ENCODE measurements at regions not wholly inside any gene's neighbourhood (a gene's known extent, or its start where the extent isn't known, plus 50 kb on each side); places are given as distances from the start of the nearest gene placed in this dataset.
A peak's percentile ranks its signal among the peaks of the same experiment; 100 is the strongest.

GRCh38 chr2:38158378-38159118 lies 82.6 kb upstream of the CYP1B1 start:
- TF ChIP-seq POLR2A (IDR thresholded peaks at IDR 0.05; ENCODE audit: low read depth, low read length), result no peak
- FAIRE-seq (no peak), DNase-seq (ENCODE audit: insufficient read length, low spot score) (no peak)

GRCh38 chr2:38156436-38156835 lies 80.5 kb upstream of the CYP1B1 start:
- DNase-seq (ENCODE audit: insufficient read length, low spot score) (no peak), FAIRE-seq (no peak)
- no peak for TF ChIP-seq POLR2A (IDR thresholded peaks at IDR 0.05; ENCODE audit: low read depth, low read length)

GRCh38 chr2:38155015-38155414 lies 79.1 kb upstream of the CYP1B1 start:
- no peak for TF ChIP-seq POLR2A (IDR thresholded peaks at IDR 0.05; ENCODE audit: low read depth, low read length)
- FAIRE-seq, result no peak
- no peak for DNase-seq (ENCODE audit: insufficient read length, low spot score)

GRCh38 chr2:38154395-38154794 lies 78.4 kb upstream of the CYP1B1 start:
- FAIRE-seq (no peak), DNase-seq (ENCODE audit: insufficient read length, low spot score) (no peak)
- TF ChIP-seq POLR2A (IDR thresholded peaks at IDR 0.05; ENCODE audit: low read depth, low read length), result no peak

GRCh38 chr2:38153476-38154135 lies 77.7 kb upstream of the CYP1B1 start:
- FAIRE-seq, result no peak
- no peak for TF ChIP-seq POLR2A (IDR thresholded peaks at IDR 0.05; ENCODE audit: low read depth, low read length)
- no peak for DNase-seq (ENCODE audit: insufficient read length, low spot score)

- DNase-seq (ENCODE audit: insufficient read length, low spot score) (no peak), FAIRE-seq (no peak)
- TF ChIP-seq POLR2A (IDR thresholded peaks at IDR 0.05; ENCODE audit: low read depth, low read length), result no peak
These were observed 77.0 kb upstream of the CYP1B1 start for GRCh38 chr2:38152913-38153312.

- no peak for TF ChIP-seq POLR2A (IDR thresholded peaks at IDR 0.05; ENCODE audit: low read depth, low read length)
- FAIRE-seq (no peak), DNase-seq (ENCODE audit: insufficient read length, low spot score) (no peak)
These were observed 76.1 kb upstream of the CYP1B1 start for GRCh38 chr2:38152035-38152434.

- no peak for TF ChIP-seq POLR2A (IDR thresholded peaks at IDR 0.05; ENCODE audit: low read depth, low read length)
- FAIRE-seq (no peak), DNase-seq (ENCODE audit: insufficient read length, low spot score) (no peak)
These were observed 73.6 kb upstream of the CYP1B1 start for GRCh38 chr2:38149531-38149930.

- no peak for TF ChIP-seq POLR2A (IDR thresholded peaks at IDR 0.05; ENCODE audit: low read depth, low read length)
- FAIRE-seq (peak; percentile 30), DNase-seq (ENCODE audit: insufficient read length, low spot score) (no peak)
These were observed 72.5 kb upstream of the CYP1B1 start for GRCh38 chr2:38148501-38148900.

- DNase-seq (ENCODE audit: insufficient read length, low spot score) (no peak), FAIRE-seq (no peak)
- TF ChIP-seq POLR2A (IDR thresholded peaks at IDR 0.05; ENCODE audit: low read depth, low read length), result no peak
These were observed 71.6 kb upstream of the CYP1B1 start for GRCh38 chr2:38147333-38148121.

- TF ChIP-seq POLR2A (IDR thresholded peaks at IDR 0.05; ENCODE audit: low read depth, low read length), result no peak
- DNase-seq (ENCODE audit: insufficient read length, low spot score) (peak; percentile 70), FAIRE-seq (peak; percentile 100)
These were observed 71.0 kb upstream of the CYP1B1 start for GRCh38 chr2:38146907-38147307.

GRCh38 chr2:38146275-38146906 lies 70.4 kb upstream of the CYP1B1 start:
- FAIRE-seq (no peak), DNase-seq (ENCODE audit: insufficient read length, low spot score) (peak; percentile 47)
- no peak for TF ChIP-seq POLR2A (IDR thresholded peaks at IDR 0.05; ENCODE audit: low read depth, low read length)

GRCh38 chr2:38145236-38145635 lies 69.3 kb upstream of the CYP1B1 start:
- FAIRE-seq, result no peak

GRCh38 chr2:38142627-38143026 lies 66.7 kb upstream of the CYP1B1 start:
- DNase-seq (ENCODE audit: insufficient read length, low spot score), result no peak
- no peak for TF ChIP-seq POLR2A (IDR thresholded peaks at IDR 0.05; ENCODE audit: low read depth, low read length)
- FAIRE-seq, result no peak

More at GRCh38 chr2:38145236-38145635, 69.3 kb upstream of the CYP1B1 start:
- no peak for TF ChIP-seq POLR2A (IDR thresholded peaks at IDR 0.05; ENCODE audit: low read depth, low read length)
- DNase-seq (ENCODE audit: insufficient read length, low spot score), result no peak
